NCI-H226 (cell line): ENCODE measurements at regions not wholly inside any gene's neighbourhood (a gene's known extent, or its start where the extent isn't known, plus 50 kb on each side); places are given as distances from the start of the nearest gene placed in this dataset.

ENCODE experiments used
- DNase-seq: peaks from one replicate; pipeline ENCODE4 v3.0.0-alpha.2; 2015

- DNase-seq, result no peak
These were observed 330.7 kb downstream of the CDH26 start for GRCh38 chr20:60288945-60289344.

GRCh38 chr20:60292001-60292520 lies 333.8 kb downstream of the CDH26 start:
- DNase-seq, result no peak

- no peak for DNase-seq
These were observed 336.4 kb downstream of the CDH26 start for GRCh38 chr20:60294632-60295031.

- no peak for DNase-seq
These were observed 337.0 kb downstream of the CDH26 start for GRCh38 chr20:60295214-60295613.

GRCh38 chr20:60297649-60298048 lies 339.4 kb downstream of the CDH26 start:
- no peak for DNase-seq

- no peak for DNase-seq
These were observed 340.4 kb downstream of the CDH26 start for GRCh38 chr20:60298647-60299046.

GRCh38 chr20:60299951-60300350 lies 341.7 kb downstream of the CDH26 start:
- no peak for DNase-seq

- DNase-seq, result no peak
These were observed 342.2 kb downstream of the CDH26 start for GRCh38 chr20:60300374-60300773.

GRCh38 chr20:60302875-60303274 lies 344.7 kb downstream of the CDH26 start:
- DNase-seq, result no peak

- no peak for DNase-seq
These were observed 345.9 kb downstream of the CDH26 start for GRCh38 chr20:60304026-60304590.

- no peak for DNase-seq
These were observed 346.7 kb downstream of the CDH26 start for GRCh38 chr20:60304931-60305330.

- DNase-seq, result no peak
These were observed 347.9 kb downstream of the CDH26 start for GRCh38 chr20:60306105-60306504.

- DNase-seq, result no peak
These were observed 348.3 kb downstream of the CDH26 start for GRCh38 chr20:60306551-60306950.

GRCh38 chr20:60310560-60311349 lies 352.5 kb downstream of the CDH26 start:
- no peak for DNase-seq

GRCh38 chr20:60313191-60313590 lies 355.0 kb downstream of the CDH26 start:
- DNase-seq, result no peak

GRCh38 chr20:60313614-60314013 lies 355.4 kb downstream of the CDH26 start:
- DNase-seq, result no peak

GRCh38 chr20:60314727-60315126 lies 356.5 kb downstream of the CDH26 start:
- DNase-seq, result no peak

GRCh38 chr20:60316476-60317158 lies 358.4 kb downstream of the CDH26 start:
- DNase-seq, result no peak

GRCh38 chr20:60317401-60317800 lies 359.2 kb downstream of the CDH26 start:
- no peak for DNase-seq

- DNase-seq, result no peak
These were observed 363.4 kb downstream of the CDH26 start for GRCh38 chr20:60321601-60322000.

- no peak for DNase-seq
These were observed 368.6 kb downstream of the CDH26 start for GRCh38 chr20:60326821-60327220.

- DNase-seq, result no peak
These were observed 369.9 kb downstream of the CDH26 start for GRCh38 chr20:60327971-60328660.

GRCh38 chr20:60330461-60330860 lies 372.2 kb downstream of the CDH26 start:
- no peak for DNase-seq
